Panc1 (cell line): ENCODE measurements at regions not wholly inside any gene's neighbourhood (a gene's known extent, or its start where the extent isn't known, plus 50 kb on each side); places are given as distances from the start of the nearest gene placed in this dataset.

Source experiments
- ATAC-seq: fragments of 200-7000 bp; cut with Tn5 transposase; 2 replicates; pipeline ENCODE4 v1.9.1; 2020; ENCODE audit warnings: mild to moderate bottlenecking, moderate library complexity
- BruUV-seq: library from RNA; stranded (reverse); fragments of 400-500 nt; replicated peaks from 2 replicates; lab custom pipeline; 2021; lab: Mats Ljungman, UMichigan
- CTCF ChIA-PET: fragments of 300-600 bp; sonication (Branson Sonifier 250); formaldehyde crosslinking; loops from one replicate; lab custom pipeline; 2022; ENCODE audit warnings: antibody characterized with exemption; lab: Charles Lee
- POLR2A ChIA-PET: fragments of 300-600 bp; sonication (Branson Sonifier 250); formaldehyde crosslinking; loops from one replicate; lab custom pipeline; 2022; ENCODE audit warnings: antibody characterized with exemption; lab: Charles Lee
- DNase-seq: peaks from one replicate; pipeline ENCODE4 v3.0.0-alpha.2; 2010; ENCODE audit warnings: low read depth, low spot score
- H3K27ac ChIP-seq: 2 replicates; pipeline ENCODE4 v1.5.1; 2011; ENCODE audit warnings: mild to moderate bottlenecking, low read length, inconsistent platforms
- H3K27me3 ChIP-seq: fragments of 200-500 bp; sonication (Bioruptor generic); 2 replicates; pipeline ENCODE4 v1.6.0; 2014; ENCODE audit warnings: low read length, inconsistent platforms; ENCODE audit not compliant: control insufficient read depth, insufficient read depth
- H3K36me3 ChIP-seq: fragments of 200-500 bp; sonication (Bioruptor generic); 2 replicates; pipeline ENCODE4 v1.5.1; 2014; ENCODE audit warnings: inconsistent platforms, mild to moderate bottlenecking, low read length, moderate library complexity; ENCODE audit not compliant: control insufficient read depth, insufficient read depth
- H3K4me1 ChIP-seq: 2 replicates; pipeline ENCODE4 v1.5.1; 2011; ENCODE audit warnings: inconsistent platforms, mild to moderate bottlenecking, low read length, moderate library complexity; ENCODE audit not compliant: control insufficient read depth, insufficient read depth
- H3K4me3 ChIP-seq, 2 experiments: 2 replicates each; pipeline ENCODE4 v1.5.1; 2011 to 2012; ENCODE audit warnings: low read depth in 2 of 2, low read length in 2 of 2, mild to moderate bottlenecking in 2 of 2, inconsistent platforms in 1 of 2, moderate library complexity in 1 of 2
- H3K9me3 ChIP-seq: fragments of 200-500 bp; sonication (Bioruptor generic); 2 replicates; pipeline ENCODE4 v1.5.1; 2014; ENCODE audit warnings: low read depth, mild to moderate bottlenecking, inconsistent platforms, low read length, moderate library complexity; ENCODE audit not compliant: control insufficient read depth, insufficient read depth
- CTCF ChIP-seq: fragments of 450-650 bp; IDR thresholded peaks from 2 replicates; pipeline ENCODE4 v1.5.1; 2017; ENCODE audit warnings: mild to moderate bottlenecking
- POLR2AphosphoS5 ChIP-seq: IDR thresholded peaks from 2 replicates; pipeline ENCODE4 v1.6.1; 2012; ENCODE audit warnings: mild to moderate bottlenecking, low read depth, low read length, moderate library complexity
- SIN3A ChIP-seq: IDR thresholded peaks from 2 replicates; pipeline ENCODE4 v1.6.1; 2012; ENCODE audit warnings: low read depth, mild to moderate bottlenecking, low read length, moderate library complexity, borderline replicate concordance; ENCODE audit not compliant: insufficient read depth
- TCF7L2 ChIP-seq: IDR thresholded peaks from 2 replicates; pipeline ENCODE4 v1.6.1; 2011; ENCODE audit warnings: mild to moderate bottlenecking, low read depth, low read length, inconsistent platforms
- in situ Hi-C: cut with HindIII; loops from 2 replicates; pipeline ENCODE4 v1.10.0; 2016; ENCODE audit warnings: low sequenced_read_pairs, low pct_unique_long_range_greater_than_20kb
- intact Hi-C: fragments of 100-400 bp; cut with micrococcal nuclease; formaldehyde crosslinking; loops from one replicate; pipeline ENCODE4 v1.10.0; 2022; ENCODE audit not compliant: unreplicated experiment
- TF ChIP-seq, protein P1 (sequence below), 2 experiments: IDR thresholded peaks; 2 replicates each; pipeline ENCODE4 v1.6.1; 2011 to 2012; ENCODE audit warnings: low read depth in 2 of 2, control low read depth in 1 of 2, low read length in 1 of 2, mild to moderate bottlenecking in 1 of 2, moderate library complexity in 1 of 2; ENCODE audit not compliant: insufficient read depth in 1 of 2

- POLR2A ChIA-PET: no interaction called here
- TF ChIP-seq, protein P1, sequence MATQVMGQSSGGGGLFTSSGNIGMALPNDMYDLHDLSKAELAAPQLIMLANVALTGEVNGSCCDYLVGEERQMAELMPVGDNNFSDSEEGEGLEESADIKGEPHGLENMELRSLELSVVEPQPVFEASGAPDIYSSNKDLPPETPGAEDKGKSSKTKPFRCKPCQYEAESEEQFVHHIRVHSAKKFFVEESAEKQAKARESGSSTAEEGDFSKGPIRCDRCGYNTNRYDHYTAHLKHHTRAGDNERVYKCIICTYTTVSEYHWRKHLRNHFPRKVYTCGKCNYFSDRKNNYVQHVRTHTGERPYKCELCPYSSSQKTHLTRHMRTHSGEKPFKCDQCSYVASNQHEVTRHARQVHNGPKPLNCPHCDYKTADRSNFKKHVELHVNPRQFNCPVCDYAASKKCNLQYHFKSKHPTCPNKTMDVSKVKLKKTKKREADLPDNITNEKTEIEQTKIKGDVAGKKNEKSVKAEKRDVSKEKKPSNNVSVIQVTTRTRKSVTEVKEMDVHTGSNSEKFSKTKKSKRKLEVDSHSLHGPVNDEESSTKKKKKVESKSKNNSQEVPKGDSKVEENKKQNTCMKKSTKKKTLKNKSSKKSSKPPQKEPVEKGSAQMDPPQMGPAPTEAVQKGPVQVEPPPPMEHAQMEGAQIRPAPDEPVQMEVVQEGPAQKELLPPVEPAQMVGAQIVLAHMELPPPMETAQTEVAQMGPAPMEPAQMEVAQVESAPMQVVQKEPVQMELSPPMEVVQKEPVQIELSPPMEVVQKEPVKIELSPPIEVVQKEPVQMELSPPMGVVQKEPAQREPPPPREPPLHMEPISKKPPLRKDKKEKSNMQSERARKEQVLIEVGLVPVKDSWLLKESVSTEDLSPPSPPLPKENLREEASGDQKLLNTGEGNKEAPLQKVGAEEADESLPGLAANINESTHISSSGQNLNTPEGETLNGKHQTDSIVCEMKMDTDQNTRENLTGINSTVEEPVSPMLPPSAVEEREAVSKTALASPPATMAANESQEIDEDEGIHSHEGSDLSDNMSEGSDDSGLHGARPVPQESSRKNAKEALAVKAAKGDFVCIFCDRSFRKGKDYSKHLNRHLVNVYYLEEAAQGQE (IDR thresholded peaks at IDR 0.05; ENCODE audit: insufficient read depth in 1 of 2, low read depth in 2 of 2, low read length in 1 of 2): no peak
- TF ChIP-seq POLR2AphosphoS5 (no peak), SIN3A (no peak), TCF7L2 (no peak), CTCF (no peak)
- ATAC-seq: no peak
Observed at GRCh38 chr21:23480591-23481270, 2126.6 kb downstream of the MRPL39 start.

DNA sequence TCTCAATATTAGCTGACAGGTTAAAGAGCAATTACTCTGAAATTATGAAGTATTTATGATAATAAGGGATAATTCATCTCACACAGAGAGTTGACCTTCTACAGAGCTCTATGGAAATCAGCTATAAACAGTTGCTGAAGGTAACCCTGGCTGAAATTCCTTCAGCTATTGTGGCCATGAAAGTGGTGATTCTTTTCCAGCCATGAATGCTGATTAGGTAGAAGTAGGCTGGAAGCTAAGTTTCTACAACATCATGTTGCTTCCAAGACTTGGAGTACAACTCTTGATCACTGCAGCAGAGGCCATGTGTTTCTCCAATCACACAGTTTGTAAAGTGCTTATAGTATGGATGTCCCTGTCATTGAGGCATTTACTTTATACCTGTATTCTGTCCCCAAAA lies 2128.9 kb downstream of the MRPL39 start:
- H3K9me3 ChIP-seq: no peaks in the 10 kb centered on the region
- no peak for TF ChIP-seq TCF7L2
- no peak for TF ChIP-seq CTCF
- no peak for TF ChIP-seq POLR2AphosphoS5
- TF ChIP-seq, protein P1 (IDR thresholded peaks at IDR 0.05; ENCODE audit: insufficient read depth in 1 of 2, low read depth in 2 of 2, low read length in 1 of 2): no peak
- no peak for TF ChIP-seq SIN3A
- H3K4me3 ChIP-seq: no peak overlapping the region
- POLR2A ChIA-PET: no interaction called here
- H3K27me3 ChIP-seq: no peaks in the 10 kb centered on the region
- no peak for ATAC-seq
- intact Hi-C loops: no loop called here
- no peak overlapping the region for H3K27ac ChIP-seq
- BruUV-seq: no TSS peak
- in situ Hi-C loops: no loop called here
- no peaks in the 10 kb centered on the region for H3K4me1 ChIP-seq
- no peaks in the 10 kb centered on the region for H3K36me3 ChIP-seq
- DNase-seq: no peak
- CTCF ChIA-PET: no interaction called here

More at GRCh38 chr21:23480591-23481270, 2126.6 kb downstream of the MRPL39 start:
- no peak overlapping the region for H3K4me3 ChIP-seq
- H3K9me3 ChIP-seq: no peaks in the 10 kb centered on the region
- in situ Hi-C loops (no loop called here), intact Hi-C loops (no loop called here)
- H3K4me1 ChIP-seq: no peaks in the 10 kb centered on the region
- DNase-seq: no peak
- H3K27ac ChIP-seq: no peak overlapping the region
- no TSS peak for BruUV-seq
- H3K36me3 ChIP-seq: no peaks in the 10 kb centered on the region
- no peaks in the 10 kb centered on the region for H3K27me3 ChIP-seq
- CTCF ChIA-PET: no interaction called here
